ENCODE measurements at regions not wholly inside any gene's neighbourhood (a gene's known extent, or its start where the extent isn't known, plus 50 kb on each side); places are given as distances from the start of the nearest gene placed in this dataset.

- no peak for DNase-seq (ENCODE audit: low read depth in 1 of 2, low spot score in 1 of 2)
These were observed 118.0 kb upstream of the SRD5A2 start for GRCh38 chr2:31698722-31699121.

GRCh38 chr2:31696068-31696467 is 115.3 kb upstream of the SRD5A2 start:
- Histone ChIP-seq H3K4me2 (no peak overlapping the region), H3K4me3 (no peak overlapping the region), H3K4me1 (no peaks in the 10 kb centered on the region), H3K27ac (no peak overlapping the region), H3K9me3 (peaks cover 47% of the 10 kb centered on the region)
- ChIA-PET CTCF (interaction anchor here (0.6 to 1.0 kb wide), 2 partner anchors 13 to 982 kb away, joined by 3 to 4 read pairs; no protein-coding TSS in a partner anchor), POLR2A (no interaction called here)
- ATAC-seq (peak; percentile 54 to 63; a peak in 4 of 6 replicates), FAIRE-seq (no peak), DNase-seq (ENCODE audit: low read depth in 1 of 2, low spot score in 1 of 2) (peak; percentile 9 to 61)
- 29% methylated on average over 1 of the region's 1 CpG for WGBS (ENCODE audit: missing lambda C conversion rate)
- TF ChIP-seq CHD4 (IDR thresholded peaks at IDR 0.05; ENCODE audit: borderline replicate concordance) (no peak), EP300 (IDR thresholded peaks at IDR 0.05) (no peak), NFE2L2 (conservative IDR thresholded peaks at IDR 0.05; ENCODE audit: low read length) (peak; percentile 56), TFCP2L1 (CRISPR knock-in tag; IDR thresholded peaks at IDR 0.05) (no peak), MAFK (IDR thresholded peaks at IDR 0.05; ENCODE audit: partially characterized antibody) (peak; percentile 53)

More at GRCh38 chr2:31698722-31699121, 118.0 kb upstream of the SRD5A2 start:
- CTCF ChIA-PET = no interaction called here
- Histone ChIP-seq H3K9me3 (peaks cover 34% of the 10 kb centered on the region), H3K4me2 (no peak overlapping the region), H3K27ac (no peak overlapping the region), H3K4me1 (no peaks in the 10 kb centered on the region), H3K4me3 (no peak overlapping the region)
- no peak for ATAC-seq
- no peak for FAIRE-seq
- WGBS (ENCODE audit: missing lambda C conversion rate) = 13% methylated on average over 1 of the region's 1 CpG
- TF ChIP-seq HDAC2 (IDR thresholded peaks at IDR 0.05) = no peak
- no peak for TF ChIP-seq CTCF (IDR thresholded peaks at IDR 0.05)
- no peak for TF ChIP-seq REST (IDR thresholded peaks at IDR 0.05)
- no peak for TF ChIP-seq SREBF2 (IDR thresholded peaks at IDR 0.05)
- POLR2A ChIA-PET = no interaction called here

- Histone ChIP-seq H3K4me2 (no peak overlapping the region), H3K4me1 (no peaks in the 10 kb centered on the region), H3K9me3 (peaks cover 49% of the 10 kb centered on the region), H3K27ac (no peak overlapping the region), H3K4me3 (no peak overlapping the region)
- ChIA-PET CTCF (interaction anchor here (0.8 to 1.7 kb wide), 3 partner anchors 10 to 142 kb away, joined by 3 to 6 read pairs (median 3); no protein-coding TSS in a partner anchor), POLR2A (no interaction called here)
- 10% methylated on average over 3 of the region's 3 CpGs for whole genome bisulfite sequencing (ENCODE audit: missing lambda C conversion rate)
- DNase-seq (ENCODE audit: low read depth in 1 of 2, low spot score in 1 of 2) = peak; percentile 13 to 57
- TF ChIP-seq RAD21 (conservative IDR thresholded peaks at IDR 0.05 in 1 of 2, IDR thresholded peaks at IDR 0.05 in 1 of 2) (peak; percentile 61 to 79), EHMT2 (IDR thresholded peaks at IDR 0.05; ENCODE audit: low read depth) (no peak), CEBPB (IDR thresholded peaks at IDR 0.05) (0 out of 4 replicates have a peak, but pooled peaks of 1 of the 2 experiments have one; percentile 6), TFCP2L1 (CRISPR knock-in tag; IDR thresholded peaks at IDR 0.05) (no peak), CTCF (IDR thresholded peaks at IDR 0.05) (peak; percentile 44), SMC3 (IDR thresholded peaks at IDR 0.05) (peak; percentile 57)
- FAIRE-seq = no peak
- peak; percentile 54 to 78; a peak in 3 of 6 replicates for ATAC-seq
These were observed 113.7 kb upstream of the SRD5A2 start for GRCh38 chr2:31694444-31694843.

Measured in A549 (cell line).